Esophagus muscularis mucosa (tissue), 4 donors: ENCODE measurements at regions not wholly inside any gene's neighbourhood (a gene's known extent, or its start where the extent isn't known, plus 50 kb on each side); places are given as distances from the start of the nearest gene placed in this dataset.

ENCODE experiments used
- DNase-seq: peaks from one replicate; pipeline ENCODE4 v3.0.0-alpha.2; 2017; ENCODE audit errors: extremely low spot score
- H3K27ac ChIP-seq, 4 donors: fragments of 200-600 bp; sonication (generic); replicated peaks in 1 of 4; 1 replicate in 3 of 4; 2 replicates in 1 of 4; pipeline ENCODE4 v1.5.1; 2016 to 2019; ENCODE audit warnings: mild to moderate bottlenecking in 1 of 4
- H3K27me3 ChIP-seq, 4 donors: fragments of 200-600 bp; sonication (generic); one replicate each; pipeline versions ENCODE4 v1.5.1 to v1.6.0; 2016 to 2019
- H3K36me3 ChIP-seq, 4 donors: fragments of 200-600 bp; sonication (generic); one replicate each; pipeline ENCODE4 v1.5.1; 2016 to 2019
- H3K4me1 ChIP-seq, 4 donors: fragments of 200-600 bp; sonication (generic); one replicate each; pipeline ENCODE4 v1.5.1; 2016 to 2019
- H3K4me3 ChIP-seq, 4 donors: fragments of 200-600 bp; sonication (generic); 1 replicate in 2 of 4; 2 replicates in 2 of 4; pipeline ENCODE4 v1.5.1; 2016 to 2019; ENCODE audit warnings: mild to moderate bottlenecking in 4 of 4, moderate library complexity in 1 of 4
- H3K9me3 ChIP-seq, 4 donors: fragments of 200-600 bp; sonication (generic); 1 replicate in 3 of 4; 2 replicates in 1 of 4; pipeline ENCODE4 v1.5.1; 2016 to 2019
- CTCF ChIP-seq, 3 experiments: fragments of 200-600 bp in 2 of 3; fragments of 450-650 bp in 1 of 3; sonication (generic) in 2 of 3; IDR thresholded peaks; one replicate each; pipeline ENCODE4 v1.5.1; 2017 to 2019; ENCODE audit warnings: antibody characterized with exemption in 3 of 3, mild to moderate bottlenecking in 2 of 3, moderate library complexity in 1 of 3
- EP300 ChIP-seq: sonication (generic); formaldehyde crosslinking; IDR thresholded peaks from one replicate; pipeline ENCODE4 v1.6.1; 2017; ENCODE audit warnings: antibody characterized with exemption
- POLR2A ChIP-seq: fragments of 450-650 bp; IDR thresholded peaks from one replicate; pipeline ENCODE4 v1.6.1; 2017; ENCODE audit warnings: antibody characterized with exemption, moderate library complexity, mild to moderate bottlenecking, low read depth
- POLR2AphosphoS5 ChIP-seq, 2 donors: sonication (generic); formaldehyde crosslinking; IDR thresholded peaks; one replicate each; pipeline ENCODE4 v1.6.1; 2017; ENCODE audit warnings: antibody characterized with exemption in 2 of 2
- WGBS: methylation state at CpG from one replicate; pipeline ENCODE4 v1.1.5; 2018; 5-methylcytosine and 5-hydroxymethylcytosine counted together
- intact Hi-C: fragments of 100-400 bp; cut with DNase I; formaldehyde crosslinking; loops from one replicate; pipeline ENCODE4 v1.15.1; 2023

- peaks cover 0 to 8% (median 0%) of the 10 kb centered on the region in 4 donors for H3K9me3 ChIP-seq
- no peak overlapping the region for H3K27ac ChIP-seq
- 65% methylated on average over 15 of the region's 15 CpGs for WGBS
- no peaks in the 10 kb centered on the region for H3K27me3 ChIP-seq
- intact Hi-C loops, result no loop called here
- TF ChIP-seq EP300 (no peak), POLR2AphosphoS5 (IDR thresholded peaks at IDR 0.05) (no peak), POLR2A (no peak), CTCF (IDR thresholded peaks at IDR 0.05) (no peak)
- no peaks in the 10 kb centered on the region for H3K4me1 ChIP-seq
- DNase-seq, result no peak
- no peak overlapping the region for H3K4me3 ChIP-seq
- no peaks in the 10 kb centered on the region for H3K36me3 ChIP-seq
These were observed 703.8 kb upstream of the NR2F2 start for GRCh38 chr15:95626501-95627361.

GRCh38 chr15:95629503-95630168, 700.9 kb upstream of the NR2F2 start:
- H3K4me1 ChIP-seq, result no peaks in the 10 kb centered on the region

GRCh38 chr15:95630683-95631082, 699.8 kb upstream of the NR2F2 start:
- Histone ChIP-seq H3K4me1 (no peaks in the 10 kb centered on the region), H3K9me3 (no peaks in the 10 kb centered on the region), H3K27me3 (no peaks in the 10 kb centered on the region), H3K27ac (no peak overlapping the region), H3K36me3 (no peaks in the 10 kb centered on the region), H3K4me3 (no peak overlapping the region)
- intact Hi-C loops, result no loop called here
- TF ChIP-seq EP300 (no peak), POLR2AphosphoS5 (IDR thresholded peaks at IDR 0.05) (no peak), POLR2A (no peak), CTCF (IDR thresholded peaks at IDR 0.05) (no peak)
- 96% methylated on average over 1 of the region's 1 CpG for WGBS
- DNase-seq, result no peak

More at GRCh38 chr15:95629503-95630168, 700.9 kb upstream of the NR2F2 start:
- no peak for TF ChIP-seq CTCF (IDR thresholded peaks at IDR 0.05)
- no peak for TF ChIP-seq EP300
- TF ChIP-seq POLR2A, result no peak
- no peak for TF ChIP-seq POLR2AphosphoS5 (IDR thresholded peaks at IDR 0.05)
- DNase-seq, result no peak
- no peaks in the 10 kb centered on the region for H3K9me3 ChIP-seq
- no peak overlapping the region for H3K4me3 ChIP-seq
- 93% methylated on average over 5 of the region's 5 CpGs for whole genome bisulfite sequencing
- intact Hi-C loops, result no loop called here
- H3K27ac ChIP-seq, result no peak overlapping the region
- no peaks in the 10 kb centered on the region for H3K36me3 ChIP-seq
- H3K27me3 ChIP-seq, result no peaks in the 10 kb centered on the region

- H3K36me3 ChIP-seq, result no peaks in the 10 kb centered on the region
- H3K27ac ChIP-seq, result no peak overlapping the region
- no peak for DNase-seq
- 85% methylated on average over 2 of the region's 2 CpGs for WGBS
- intact Hi-C loops, result no loop called here
- no peaks in the 10 kb centered on the region for H3K9me3 ChIP-seq
- TF ChIP-seq CTCF (IDR thresholded peaks at IDR 0.05), result no peak
- no peak for TF ChIP-seq EP300
- TF ChIP-seq POLR2A, result no peak
- TF ChIP-seq POLR2AphosphoS5 (IDR thresholded peaks at IDR 0.05), result no peak
- no peak overlapping the region for H3K4me3 ChIP-seq
- no peaks in the 10 kb centered on the region for H3K4me1 ChIP-seq
- no peaks in the 10 kb centered on the region for H3K27me3 ChIP-seq
These were observed 694.8 kb upstream of the NR2F2 start for GRCh38 chr15:95635666-95636065.
